CD4-positive, alpha-beta memory T cell (primary cell): ENCODE measurements at regions not wholly inside any gene's neighbourhood (a gene's known extent, or its start where the extent isn't known, plus 50 kb on each side); places are given as distances from the start of the nearest gene placed in this dataset.

ENCODE experiments used
- CTCF ChIA-PET: fragments of 350-600 bp; sonication (Branson Sonifier 250); formaldehyde crosslinking; loops from one replicate; lab custom pipeline; 2021; ENCODE audit warnings: inconsistent platforms; ENCODE audit not compliant: partially characterized antibody; lab: Charles Lee
- POLR2A ChIA-PET: fragments of 350-600 bp; sonication (Branson Sonifier 250); formaldehyde crosslinking; loops from one replicate; lab custom pipeline; 2021; ENCODE audit not compliant: partially characterized antibody; lab: Charles Lee
- DNase-seq, 5 donors: peaks; one replicate each; pipeline versions ENCODE4 v3.0.0 to v3.0.0-alpha.2; 2020 to 2022; ENCODE audit warnings: mixed read lengths in 1 of 5
- H3K27ac ChIP-seq: one replicate; pipeline ENCODE4 v1.7.0; 2013; ENCODE audit warnings: low read depth, low read length
- H3K27me3 ChIP-seq: 2 replicates; pipeline ENCODE4 v1.7.0; 2013; ENCODE audit warnings: mild to moderate bottlenecking, low read length, moderate library complexity; ENCODE audit not compliant: insufficient read depth
- H3K36me3 ChIP-seq: 2 replicates; pipeline ENCODE4 v1.7.0; 2013; ENCODE audit warnings: mild to moderate bottlenecking, low read length, moderate library complexity; ENCODE audit not compliant: insufficient read depth
- H3K4me1 ChIP-seq: 2 replicates; pipeline ENCODE4 v1.7.0; 2013; ENCODE audit warnings: mild to moderate bottlenecking, low read length, moderate library complexity; ENCODE audit not compliant: insufficient read depth
- H3K4me3 ChIP-seq, 2 donors: one replicate each; pipeline ENCODE4 v1.7.0; 2013; ENCODE audit warnings: low read length in 2 of 2, mild to moderate bottlenecking in 1 of 2
- H3K9me3 ChIP-seq, 2 donors: one replicate each; pipeline ENCODE4 v1.7.0; 2013; ENCODE audit warnings: low read length in 2 of 2, control low read depth in 1 of 2; ENCODE audit not compliant: control insufficient read depth in 1 of 2
- H3K27ac Mint-ChIP-seq, 7 donors: one replicate each; pipeline ENCODE4 v1.8.0; 2020 to 2021; ENCODE audit warnings: mixed read lengths in 7 of 7, mild to moderate bottlenecking in 6 of 7, inconsistent platforms in 3 of 7, moderate library complexity in 3 of 7
- H3K27me3 Mint-ChIP-seq, 2 donors: one replicate each; pipeline ENCODE4 v1.8.0; 2020 to 2021; ENCODE audit warnings: mixed read lengths in 2 of 2
- H3K36me3 Mint-ChIP-seq, 2 donors: one replicate each; pipeline ENCODE4 v1.8.0; 2020 to 2021; ENCODE audit warnings: mixed read lengths in 2 of 2, inconsistent platforms in 1 of 2, mild to moderate bottlenecking in 1 of 2
- H3K4me1 Mint-ChIP-seq, 4 donors: one replicate each; pipeline ENCODE4 v1.8.0; 2020 to 2021; ENCODE audit warnings: mixed read lengths in 4 of 4, mild to moderate bottlenecking in 1 of 4
- H3K4me3 Mint-ChIP-seq, 8 donors: one replicate each; pipeline ENCODE4 v1.8.0; 2020 to 2021; ENCODE audit warnings: mixed read lengths in 8 of 8, mild to moderate bottlenecking in 7 of 8, moderate library complexity in 6 of 8, inconsistent platforms in 3 of 8
- H3K9me3 Mint-ChIP-seq, 8 donors: one replicate each; pipeline ENCODE4 v1.8.0; 2020 to 2021; ENCODE audit warnings: mixed read lengths in 8 of 8, mild to moderate bottlenecking in 5 of 8, inconsistent platforms in 3 of 8, moderate library complexity in 1 of 8
- intact Hi-C: fragments of 100-400 bp; cut with micrococcal nuclease; formaldehyde crosslinking; loops from one replicate; pipeline ENCODE4 v1.15.1; 2023

DNA sequence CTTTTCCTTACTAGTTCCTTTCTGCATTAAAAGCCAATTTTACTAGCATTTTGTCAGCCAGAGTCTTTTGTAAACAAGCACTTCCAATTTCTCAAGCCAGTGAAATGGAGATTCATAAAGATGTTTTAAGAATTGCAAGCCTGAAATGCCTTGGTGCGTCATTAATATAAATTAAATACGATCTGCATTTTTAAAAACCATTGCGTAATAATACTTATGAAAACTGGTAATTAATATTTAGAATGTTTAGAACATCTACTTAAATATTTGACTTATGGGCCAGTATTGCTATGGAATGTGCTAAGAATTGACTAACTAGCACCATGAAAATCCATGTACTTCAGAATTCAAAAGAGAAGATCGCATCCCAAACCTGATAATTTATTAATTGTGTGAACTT is 89.1 kb upstream of the PROX1 start:
- Mint-ChIP-seq H3K36me3 (no peaks in the 10 kb centered on the region), H3K4me1 (no peaks in the 10 kb centered on the region), H3K27ac (no peak overlapping the region), H3K27me3 (peaks cover 0 to 3% of the 10 kb centered on the region in 2 donors), H3K4me3 (no peak overlapping the region), H3K9me3 (peaks cover 0 to 4% (median 0%) of the 10 kb centered on the region in 8 donors)
- ChIA-PET POLR2A (no interaction called here), CTCF (interaction anchor here (0.6 kb wide), 1 partner anchor 69 kb away, joined by 3 read pairs; no protein-coding TSS in a partner anchor)
- no peaks in the 10 kb centered on the region for H3K9me3 ChIP-seq
- intact Hi-C loops = no loop called here
- DNase-seq = no peak
- H3K36me3 ChIP-seq = no peaks in the 10 kb centered on the region
- H3K4me3 ChIP-seq = no peak overlapping the region
- no peaks in the 10 kb centered on the region for H3K4me1 ChIP-seq
- H3K27me3 ChIP-seq = no peaks in the 10 kb centered on the region
- H3K27ac ChIP-seq = no peak overlapping the region

DNA sequence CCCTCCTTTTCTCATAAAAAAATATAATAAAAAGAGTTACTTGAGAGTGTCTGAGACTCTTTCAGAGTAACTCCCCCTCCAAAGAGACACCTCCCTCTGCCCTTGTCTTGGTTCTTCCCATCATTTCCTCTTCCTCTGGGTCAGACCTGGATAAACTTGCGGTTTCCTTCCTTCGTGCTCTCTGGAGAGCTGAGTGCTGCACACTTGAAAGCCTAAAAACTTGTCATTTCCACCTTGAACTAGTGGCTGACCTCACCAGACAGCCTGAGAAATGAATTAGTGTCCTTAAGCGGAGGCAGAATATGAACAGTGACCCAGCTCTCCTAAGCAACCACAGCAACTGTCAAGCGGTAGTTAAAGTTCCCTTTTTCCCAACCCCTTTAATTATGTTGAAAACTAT is 88.4 kb upstream of the PROX1 start:
- no peaks in the 10 kb centered on the region for H3K4me1 ChIP-seq
- Mint-ChIP-seq H3K27ac (no peak overlapping the region), H3K4me3 (no peak overlapping the region), H3K4me1 (no peaks in the 10 kb centered on the region), H3K27me3 (peaks cover 0 to 3% of the 10 kb centered on the region in 2 donors), H3K36me3 (no peaks in the 10 kb centered on the region), H3K9me3 (peaks cover 0 to 4% (median 0%) of the 10 kb centered on the region in 8 donors)
- no peaks in the 10 kb centered on the region for H3K27me3 ChIP-seq
- no peaks in the 10 kb centered on the region for H3K36me3 ChIP-seq
- no peaks in the 10 kb centered on the region for H3K9me3 ChIP-seq
- ChIA-PET POLR2A (no interaction called here), CTCF (no interaction called here)
- no peak overlapping the region for H3K4me3 ChIP-seq
- DNase-seq = no peak
- intact Hi-C loops = no loop called here
- no peak overlapping the region for H3K27ac ChIP-seq

DNA sequence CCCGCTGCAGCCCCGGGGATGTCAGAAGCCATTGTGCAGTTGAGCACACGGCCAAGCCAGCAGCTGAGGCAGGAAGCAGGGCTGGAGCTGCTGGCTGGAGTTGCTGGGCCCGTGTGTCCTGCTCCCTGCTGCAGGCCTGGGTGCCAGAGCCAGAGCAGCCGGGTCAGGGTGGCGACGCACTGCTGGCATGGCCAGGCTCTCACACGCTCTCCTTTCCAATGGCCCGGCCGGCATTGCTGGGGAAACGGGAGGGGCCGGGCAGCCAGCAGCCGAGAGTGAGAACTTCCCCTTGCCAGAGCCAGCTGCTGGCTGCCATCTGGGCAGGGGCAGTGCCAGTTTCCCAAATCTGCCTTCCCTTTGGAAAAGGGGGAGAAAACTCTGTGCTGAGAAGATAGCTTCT is 82.4 kb upstream of the PROX1 start:
- no peak overlapping the region for H3K4me3 Mint-ChIP-seq
- Histone ChIP-seq H3K27me3 (no peaks in the 10 kb centered on the region), H3K27ac (no peak overlapping the region), H3K4me1 (no peaks in the 10 kb centered on the region), H3K36me3 (no peaks in the 10 kb centered on the region), H3K4me3 (no peak overlapping the region), H3K9me3 (no peaks in the 10 kb centered on the region)
- intact Hi-C loops = no loop called here
- H3K4me1 Mint-ChIP-seq = no peaks in the 10 kb centered on the region
- H3K27ac Mint-ChIP-seq = no peak overlapping the region
- ChIA-PET POLR2A (no interaction called here), CTCF (no interaction called here)
- no peak for DNase-seq
- no peaks in the 10 kb centered on the region for H3K9me3 Mint-ChIP-seq
- no peaks in the 10 kb centered on the region for H3K36me3 Mint-ChIP-seq
- H3K27me3 Mint-ChIP-seq = no peaks in the 10 kb centered on the region

GRCh38 chr1:213908521-213908920 is 79.3 kb upstream of the PROX1 start:
- Histone ChIP-seq H3K4me3 (no peak overlapping the region), H3K36me3 (no peaks in the 10 kb centered on the region), H3K4me1 (no peaks in the 10 kb centered on the region), H3K9me3 (no peaks in the 10 kb centered on the region), H3K27ac (no peak overlapping the region), H3K27me3 (no peaks in the 10 kb centered on the region)
- POLR2A ChIA-PET = no interaction called here
- DNase-seq = no peak
- H3K4me1 Mint-ChIP-seq = no peaks in the 10 kb centered on the region
- H3K27me3 Mint-ChIP-seq = no peaks in the 10 kb centered on the region
- H3K27ac Mint-ChIP-seq = no peak overlapping the region
- no peak overlapping the region for H3K4me3 Mint-ChIP-seq
- intact Hi-C loops = no loop called here
- no peaks in the 10 kb centered on the region for H3K9me3 Mint-ChIP-seq
- CTCF ChIA-PET = no interaction called here
- no peaks in the 10 kb centered on the region for H3K36me3 Mint-ChIP-seq

- Mint-ChIP-seq H3K27me3 (no peaks in the 10 kb centered on the region), H3K27ac (no peak overlapping the region), H3K36me3 (no peaks in the 10 kb centered on the region), H3K4me3 (no peak overlapping the region), H3K9me3 (peaks cover 0 to 1% (median 0%) of the 10 kb centered on the region in 8 donors), H3K4me1 (no peaks in the 10 kb centered on the region)
- Histone ChIP-seq H3K36me3 (no peaks in the 10 kb centered on the region), H3K4me1 (no peaks in the 10 kb centered on the region), H3K27ac (no peak overlapping the region), H3K27me3 (no peaks in the 10 kb centered on the region), H3K4me3 (no peak overlapping the region), H3K9me3 (no peaks in the 10 kb centered on the region)
- DNase-seq = no peak
- ChIA-PET POLR2A (no interaction called here), CTCF (no interaction called here)
- intact Hi-C loops = no loop called here
These were observed 73.4 kb upstream of the PROX1 start for GRCh38 chr1:213914392-213914791.

DNA sequence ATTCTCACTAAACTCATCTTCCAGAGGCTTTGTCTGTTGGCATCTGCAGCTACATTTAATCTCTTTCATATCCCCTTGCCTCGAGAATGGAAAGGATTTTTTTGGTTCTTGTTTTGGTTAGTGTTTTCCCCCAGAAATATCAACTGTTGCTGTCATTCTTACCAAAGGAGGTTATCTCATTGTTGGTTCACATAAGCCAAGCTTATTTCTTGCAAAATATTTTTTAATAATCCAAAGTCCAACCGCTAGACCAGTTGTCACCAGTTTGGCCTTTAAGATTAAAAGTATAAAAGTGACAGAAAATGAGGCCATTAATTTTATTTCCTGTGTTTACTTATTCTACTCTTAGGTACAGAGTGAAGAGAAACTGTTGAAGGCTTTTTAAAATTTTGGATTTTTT is 66.5 kb upstream of the PROX1 start:
- Mint-ChIP-seq H3K36me3 (no peaks in the 10 kb centered on the region), H3K4me1 (no peaks in the 10 kb centered on the region), H3K27ac (no peak overlapping the region), H3K4me3 (no peak overlapping the region), H3K27me3 (no peaks in the 10 kb centered on the region), H3K9me3 (peaks cover 0 to 5% (median 3%) of the 10 kb centered on the region in 8 donors)
- POLR2A ChIA-PET = no interaction called here
- Histone ChIP-seq H3K4me1 (no peaks in the 10 kb centered on the region), H3K36me3 (no peaks in the 10 kb centered on the region), H3K27ac (no peak overlapping the region), H3K27me3 (no peaks in the 10 kb centered on the region), H3K9me3 (no peaks in the 10 kb centered on the region), H3K4me3 (no peak overlapping the region)
- CTCF ChIA-PET = no interaction called here
- no peak for DNase-seq
- intact Hi-C loops = no loop called here

- Histone ChIP-seq H3K36me3 (no peaks in the 10 kb centered on the region), H3K27me3 (no peaks in the 10 kb centered on the region), H3K4me3 (no peak overlapping the region), H3K4me1 (no peaks in the 10 kb centered on the region), H3K27ac (no peak overlapping the region), H3K9me3 (no peaks in the 10 kb centered on the region)
- CTCF ChIA-PET = no interaction called here
- H3K4me3 Mint-ChIP-seq = no peak overlapping the region
- no peaks in the 10 kb centered on the region for H3K36me3 Mint-ChIP-seq
- H3K27me3 Mint-ChIP-seq = no peaks in the 10 kb centered on the region
- DNase-seq = no peak
- intact Hi-C loops = no loop called here
- H3K4me1 Mint-ChIP-seq = no peaks in the 10 kb centered on the region
- no peak overlapping the region for H3K27ac Mint-ChIP-seq
- POLR2A ChIA-PET = no interaction called here
- peaks cover 0 to 5% (median 3%) of the 10 kb centered on the region in 8 donors for H3K9me3 Mint-ChIP-seq
These were observed 66.1 kb upstream of the PROX1 start for GRCh38 chr1:213921712-213922111.
